Peyer's patch (tissue), 4 donors: ENCODE measurements at regions not wholly inside any gene's neighbourhood (a gene's known extent, or its start where the extent isn't known, plus 50 kb on each side); places are given as distances from the start of the nearest gene placed in this dataset.

Source experiments
- CTCF ChIP-seq, 6 experiments: fragments of 450-650 bp in 4 of 6; fragments of 200-600 bp in 2 of 6; sonication (generic) in 1 of 6; IDR thresholded peaks; one replicate each; pipeline ENCODE4 v1.5.1; 2017 to 2019; ENCODE audit warnings: antibody characterized with exemption in 6 of 6, mild to moderate bottlenecking in 3 of 6, moderate library complexity in 1 of 6
- POLR2A ChIP-seq, 2 donors: fragments of 450-650 bp; IDR thresholded peaks; one replicate each; pipeline ENCODE4 v1.5.1; 2017; ENCODE audit warnings: antibody characterized with exemption in 2 of 2, mild to moderate bottlenecking in 2 of 2, moderate library complexity in 2 of 2

- TF ChIP-seq CTCF (IDR thresholded peaks at IDR 0.05): no peak
- TF ChIP-seq POLR2A (IDR thresholded peaks at IDR 0.05): no peak
Measured at GRCh38 chr10:3566627-3567026, 218.4 kb downstream of the KLF6 start.
